GM12878 (cell line): ENCODE measurements at regions not wholly inside any gene's neighbourhood (a gene's known extent, or its start where the extent isn't known, plus 50 kb on each side); places are given as distances from the start of the nearest gene placed in this dataset.
"Not testable (repeated sequence)": the region's sequence is repeated elsewhere in the genome, so short reads cannot be mapped to it uniquely, and the experiment has no call there.

Experiments used
- EP300 ChIP-seq, 2 experiments: fragments of 150-350 bp in 1 of 2; IDR thresholded peaks; 2 replicates each; pipeline ENCODE4 v1.6.1; 2011 to 2012; ENCODE audit warnings: low read depth in 2 of 2, low read length in 2 of 2, borderline replicate concordance in 1 of 2, improper control_type of control experiment in 1 of 2, inconsistent platforms in 1 of 2; ENCODE audit not compliant: control insufficient read depth in 1 of 2
- EZH2 ChIP-seq: IDR thresholded peaks from 2 replicates; pipeline ENCODE4 v1.6.1; 2012; ENCODE audit warnings: low read depth, mild to moderate bottlenecking, control low read depth, inconsistent platforms, low read length, borderline replicate concordance; ENCODE audit not compliant: control insufficient read depth
- FOXM1 ChIP-seq: IDR thresholded peaks from 2 replicates; pipeline ENCODE4 v1.6.1; 2012; ENCODE audit warnings: low read depth, mild to moderate bottlenecking, inconsistent platforms, low read length, moderate library complexity
- JUNB ChIP-seq: IDR thresholded peaks from 2 replicates; pipeline ENCODE4 v1.6.1; 2016; ENCODE audit warnings: antibody characterized with exemption, mild to moderate bottlenecking
- NR2C2 ChIP-seq: IDR thresholded peaks from 2 replicates; pipeline ENCODE4 v1.6.1; 2011; ENCODE audit warnings: borderline replicate concordance, low read depth; ENCODE audit not compliant: control insufficient read depth, insufficient read length
- POLR2A ChIP-seq: IDR thresholded peaks from 2 replicates; pipeline ENCODE4 v1.6.1; 2011; ENCODE audit warnings: low read depth, mild to moderate bottlenecking, low read length
- POLR2AphosphoS2 ChIP-seq: IDR thresholded peaks from 2 replicates; pipeline ENCODE4 v1.6.1; 2011; ENCODE audit warnings: low read depth, mild to moderate bottlenecking, low read length, improper control_type of control experiment, moderate library complexity
- POLR2AphosphoS5 ChIP-seq: IDR thresholded peaks from 2 replicates; pipeline ENCODE4 v1.6.1; 2011; ENCODE audit warnings: mild to moderate bottlenecking, low read length, inconsistent platforms
- SP1 ChIP-seq: IDR thresholded peaks from one replicate; pipeline ENCODE4 v1.6.1; 2011; ENCODE audit warnings: low read depth, low read length
- TAF1 ChIP-seq: IDR thresholded peaks from 2 replicates; pipeline ENCODE4 v1.6.1; 2011; ENCODE audit warnings: mild to moderate bottlenecking, low read depth, low read length, borderline replicate concordance
- YY1 ChIP-seq: IDR thresholded peaks from 2 replicates; pipeline ENCODE4 v1.6.1; 2011; ENCODE audit warnings: low read depth, mild to moderate bottlenecking, low read length
- TF ChIP-seq, protein P1 (sequence below): fragments of 450-650 bp; IDR thresholded peaks from 2 replicates; pipeline ENCODE4 v1.6.1; 2017; ENCODE audit warnings: mild to moderate bottlenecking
- TF ChIP-seq, protein P2 (sequence below): fragments of 450-650 bp; formaldehyde crosslinking; IDR thresholded peaks from 2 replicates; pipeline ENCODE4 v1.4.0; 2022; ENCODE audit warnings: mild to moderate bottlenecking, moderate library complexity
- TF ChIP-seq, protein P3 (sequence below), 3 experiments: IDR thresholded peaks in 2 of 3; conservative IDR thresholded peaks in 1 of 3; 2 replicates each; pipeline ENCODE4 v1.5.1; 2011; ENCODE audit warnings: low read depth in 3 of 3, low read length in 3 of 3, mild to moderate bottlenecking in 3 of 3, control low read depth in 2 of 3, moderate library complexity in 2 of 3, inconsistent platforms in 1 of 3, mixed read lengths in 1 of 3; ENCODE audit not compliant: control insufficient read depth in 2 of 3, insufficient read depth in 1 of 3; ENCODE audit errors: extremely low read depth in 1 of 3

DNA sequence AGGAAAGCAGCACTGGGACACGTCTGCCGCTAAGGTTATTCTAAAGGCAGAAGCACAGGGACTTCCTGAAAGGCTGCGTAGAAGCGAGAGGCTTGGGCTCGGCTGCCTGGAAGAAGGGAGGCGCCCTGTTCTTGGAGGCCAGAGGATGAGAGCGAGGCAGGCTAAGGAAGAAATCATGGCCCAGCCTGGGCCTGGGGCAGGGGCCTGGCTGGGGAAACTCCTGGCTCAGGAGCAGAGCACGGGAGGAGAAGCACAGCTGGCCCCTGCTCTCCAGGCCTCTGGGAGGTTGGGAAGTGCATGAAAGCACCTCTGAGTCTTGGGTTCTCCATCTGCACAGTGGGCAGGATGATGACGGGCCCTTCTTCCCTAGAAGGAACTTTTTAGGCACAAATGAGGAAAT lies 66.0 kb upstream of the SFSWAP start:
- not testable (repeated sequence) for TF ChIP-seq POLR2A; POLR2AphosphoS5; EZH2; SP1; YY1; JUNB; EP300 (IDR thresholded peaks at IDR 0.05; ENCODE audit: borderline replicate concordance in 1 of 2, control insufficient read depth in 1 of 2, low read depth in 2 of 2, low read length in 2 of 2); FOXM1; TAF1; POLR2AphosphoS2; NR2C2
- TF ChIP-seq, protein P1, sequence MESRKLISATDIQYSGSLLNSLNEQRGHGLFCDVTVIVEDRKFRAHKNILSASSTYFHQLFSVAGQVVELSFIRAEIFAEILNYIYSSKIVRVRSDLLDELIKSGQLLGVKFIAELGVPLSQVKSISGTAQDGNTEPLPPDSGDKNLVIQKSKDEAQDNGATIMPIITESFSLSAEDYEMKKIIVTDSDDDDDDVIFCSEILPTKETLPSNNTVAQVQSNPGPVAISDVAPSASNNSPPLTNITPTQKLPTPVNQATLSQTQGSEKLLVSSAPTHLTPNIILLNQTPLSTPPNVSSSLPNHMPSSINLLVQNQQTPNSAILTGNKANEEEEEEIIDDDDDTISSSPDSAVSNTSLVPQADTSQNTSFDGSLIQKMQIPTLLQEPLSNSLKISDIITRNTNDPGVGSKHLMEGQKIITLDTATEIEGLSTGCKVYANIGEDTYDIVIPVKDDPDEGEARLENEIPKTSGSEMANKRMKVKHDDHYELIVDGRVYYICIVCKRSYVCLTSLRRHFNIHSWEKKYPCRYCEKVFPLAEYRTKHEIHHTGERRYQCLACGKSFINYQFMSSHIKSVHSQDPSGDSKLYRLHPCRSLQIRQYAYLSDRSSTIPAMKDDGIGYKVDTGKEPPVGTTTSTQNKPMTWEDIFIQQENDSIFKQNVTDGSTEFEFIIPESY = not testable (repeated sequence)
- TF ChIP-seq, protein P2, sequence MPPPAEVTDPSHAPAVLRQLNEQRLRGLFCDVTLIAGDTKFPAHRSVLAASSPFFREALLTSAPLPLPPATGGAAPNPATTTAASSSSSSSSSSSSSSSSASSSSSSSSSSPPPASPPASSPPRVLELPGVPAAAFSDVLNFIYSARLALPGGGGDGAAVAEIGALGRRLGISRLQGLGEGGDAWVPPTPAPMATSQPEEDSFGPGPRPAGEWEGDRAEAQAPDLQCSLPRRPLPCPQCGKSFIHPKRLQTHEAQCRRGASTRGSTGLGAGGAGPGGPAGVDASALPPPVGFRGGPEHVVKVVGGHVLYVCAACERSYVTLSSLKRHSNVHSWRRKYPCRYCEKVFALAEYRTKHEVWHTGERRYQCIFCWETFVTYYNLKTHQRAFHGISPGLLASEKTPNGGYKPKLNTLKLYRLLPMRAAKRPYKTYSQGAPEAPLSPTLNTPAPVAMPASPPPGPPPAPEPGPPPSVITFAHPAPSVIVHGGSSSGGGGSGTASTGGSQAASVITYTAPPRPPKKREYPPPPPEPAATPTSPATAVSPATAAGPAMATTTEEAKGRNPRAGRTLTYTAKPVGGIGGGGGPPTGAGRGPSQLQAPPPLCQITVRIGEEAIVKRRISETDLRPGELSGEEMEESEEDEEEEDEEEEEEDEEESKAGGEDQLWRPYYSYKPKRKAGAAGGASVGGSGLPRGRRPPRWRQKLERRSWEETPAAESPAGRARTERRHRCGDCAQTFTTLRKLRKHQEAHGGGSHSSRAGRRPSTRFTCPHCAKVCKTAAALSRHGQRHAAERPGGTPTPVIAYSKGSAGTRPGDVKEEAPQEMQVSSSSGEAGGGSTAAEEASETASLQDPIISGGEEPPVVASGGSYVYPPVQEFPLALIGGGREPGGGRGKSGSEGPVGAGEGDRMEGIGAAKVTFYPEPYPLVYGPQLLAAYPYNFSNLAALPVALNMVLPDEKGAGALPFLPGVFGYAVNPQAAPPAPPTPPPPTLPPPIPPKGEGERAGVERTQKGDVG = not testable (repeated sequence)
- TF ChIP-seq, protein P3, sequence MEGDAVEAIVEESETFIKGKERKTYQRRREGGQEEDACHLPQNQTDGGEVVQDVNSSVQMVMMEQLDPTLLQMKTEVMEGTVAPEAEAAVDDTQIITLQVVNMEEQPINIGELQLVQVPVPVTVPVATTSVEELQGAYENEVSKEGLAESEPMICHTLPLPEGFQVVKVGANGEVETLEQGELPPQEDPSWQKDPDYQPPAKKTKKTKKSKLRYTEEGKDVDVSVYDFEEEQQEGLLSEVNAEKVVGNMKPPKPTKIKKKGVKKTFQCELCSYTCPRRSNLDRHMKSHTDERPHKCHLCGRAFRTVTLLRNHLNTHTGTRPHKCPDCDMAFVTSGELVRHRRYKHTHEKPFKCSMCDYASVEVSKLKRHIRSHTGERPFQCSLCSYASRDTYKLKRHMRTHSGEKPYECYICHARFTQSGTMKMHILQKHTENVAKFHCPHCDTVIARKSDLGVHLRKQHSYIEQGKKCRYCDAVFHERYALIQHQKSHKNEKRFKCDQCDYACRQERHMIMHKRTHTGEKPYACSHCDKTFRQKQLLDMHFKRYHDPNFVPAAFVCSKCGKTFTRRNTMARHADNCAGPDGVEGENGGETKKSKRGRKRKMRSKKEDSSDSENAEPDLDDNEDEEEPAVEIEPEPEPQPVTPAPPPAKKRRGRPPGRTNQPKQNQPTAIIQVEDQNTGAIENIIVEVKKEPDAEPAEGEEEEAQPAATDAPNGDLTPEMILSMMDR (IDR thresholded peaks at IDR 0.05 in 2 of 3, conservative IDR thresholded peaks at IDR 0.05 in 1 of 3; ENCODE audit: control insufficient read depth in 2 of 3, extremely low read depth in 1 of 3, insufficient read depth in 1 of 3, low read depth in 3 of 3, low read length in 3 of 3) = not testable (repeated sequence)
